Left cardiac atrium (tissue), 4 donors: ENCODE measurements at regions not wholly inside any gene's neighbourhood (a gene's known extent, or its start where the extent isn't known, plus 50 kb on each side); places are given as distances from the start of the nearest gene placed in this dataset.
A peak's percentile ranks its signal among the peaks of the same experiment; 100 is the strongest.

Experiments
- ATAC-seq, 2 donors: fragments of 200-7000 bp; cut with Tn5 transposase; one replicate each; pipeline ENCODE4 v1.9.1; 2020; ENCODE audit warnings: mild to moderate bottlenecking in 2 of 2, moderate library complexity in 2 of 2
- DNase-seq: peaks from one replicate; pipeline ENCODE4 v3.0.0-alpha.2; 2020
- intact Hi-C, 2 donors: fragments of 100-400 bp; cut with DNase I; formaldehyde crosslinking; loops; one replicate each; pipeline versions ENCODE4 v1.14.1 to v1.15.1; 2022 to 2023
- donor health status: DM: no; HTN: yes; CAD: no.
- donor health status: DM: no; HTN: yes; CAD: no; lungs with severe emphysema.
- donor health status: DM: yes; HTN: yes; CAD: no.
- donor health status: Dilated cardiomyopathy.

GRCh38 chr2:105629634-105630033 is 115.1 kb upstream of the NCK2 start:
- ATAC-seq, result no peak
- intact Hi-C loops, result no loop called here
- no peak for DNase-seq

GRCh38 chr2:105627534-105627933 is 117.2 kb upstream of the NCK2 start:
- ATAC-seq (no peak), DNase-seq (no peak)
- intact Hi-C loops, result no loop called here

- intact Hi-C loops, result no loop called here
- ATAC-seq (no peak), DNase-seq (no peak)
These were observed 117.8 kb upstream of the NCK2 start for GRCh38 chr2:105626966-105627340.

- no peak for ATAC-seq
- DNase-seq, result no peak
- intact Hi-C loops, result no loop called here
These were observed 118.3 kb upstream of the NCK2 start for GRCh38 chr2:105626212-105626965.

GRCh38 chr2:105625632-105626031 is 119.1 kb upstream of the NCK2 start:
- no peak for ATAC-seq
- DNase-seq, result no peak
- intact Hi-C loops, result no loop called here

GRCh38 chr2:105621038-105621437 is 123.7 kb upstream of the NCK2 start:
- DNase-seq (no peak), ATAC-seq (no peak)
- intact Hi-C loops, result no loop called here

GRCh38 chr2:105618351-105618659 is 126.4 kb upstream of the NCK2 start:
- DNase-seq (no peak), ATAC-seq (no peak)
- intact Hi-C loops, result no loop called here

- ATAC-seq, result peak; percentile 22 to 34
- intact Hi-C loops, result no loop called here
These were observed 126.9 kb upstream of the NCK2 start for GRCh38 chr2:105617631-105618350.

GRCh38 chr2:105615305-105615704 is 129.4 kb upstream of the NCK2 start:
- intact Hi-C loops, result no loop called here
- no peak for ATAC-seq
- DNase-seq, result no peak

More at GRCh38 chr2:105617631-105618350, 126.9 kb upstream of the NCK2 start:
- no peak for DNase-seq

- intact Hi-C loops, result no loop called here
- ATAC-seq (no peak), DNase-seq (no peak)
These were observed 132.8 kb upstream of the NCK2 start for GRCh38 chr2:105611811-105612424.

- ATAC-seq (no peak), DNase-seq (no peak)
- intact Hi-C loops, result no loop called here
These were observed 133.4 kb upstream of the NCK2 start for GRCh38 chr2:105611333-105611637.

- DNase-seq, result no peak
- intact Hi-C loops, result no loop called here
- ATAC-seq, result peak in 1 of 2 donors; percentile 32
These were observed 134.0 kb upstream of the NCK2 start for GRCh38 chr2:105610576-105611332.

- ATAC-seq (no peak), DNase-seq (no peak)
- intact Hi-C loops, result no loop called here
These were observed 134.8 kb upstream of the NCK2 start for GRCh38 chr2:105609746-105610402.

GRCh38 chr2:105607920-105608504 is 136.7 kb upstream of the NCK2 start:
- ATAC-seq (peak; percentile 72 to 74), DNase-seq (peak; percentile 26)
- intact Hi-C loops, result no loop called here

- intact Hi-C loops, result no loop called here
- DNase-seq (no peak), ATAC-seq (no peak)
These were observed 138.6 kb upstream of the NCK2 start for GRCh38 chr2:105606081-105606480.

- intact Hi-C loops, result no loop called here
- ATAC-seq (peak; percentile 86 to 89), DNase-seq (peak; percentile 59)
These were observed 139.8 kb upstream of the NCK2 start for GRCh38 chr2:105604938-105605337.

- DNase-seq, result no peak
- intact Hi-C loops, result no loop called here
- peak in 1 of 2 donors; percentile 40 for ATAC-seq
These were observed 143.5 kb upstream of the NCK2 start for GRCh38 chr2:105600949-105601794.

GRCh38 chr2:105600602-105600948 is 144.1 kb upstream of the NCK2 start:
- ATAC-seq (no peak), DNase-seq (no peak)
- intact Hi-C loops, result no loop called here
